ENCODE measurements at regions not wholly inside any gene's neighbourhood (a gene's known extent, or its start where the extent isn't known, plus 50 kb on each side); places are given as distances from the start of the nearest gene placed in this dataset.
"Not testable (repeated sequence)": the region's sequence is repeated elsewhere in the genome, so short reads cannot be mapped to it uniquely, and the experiment has no call there.

DNA sequence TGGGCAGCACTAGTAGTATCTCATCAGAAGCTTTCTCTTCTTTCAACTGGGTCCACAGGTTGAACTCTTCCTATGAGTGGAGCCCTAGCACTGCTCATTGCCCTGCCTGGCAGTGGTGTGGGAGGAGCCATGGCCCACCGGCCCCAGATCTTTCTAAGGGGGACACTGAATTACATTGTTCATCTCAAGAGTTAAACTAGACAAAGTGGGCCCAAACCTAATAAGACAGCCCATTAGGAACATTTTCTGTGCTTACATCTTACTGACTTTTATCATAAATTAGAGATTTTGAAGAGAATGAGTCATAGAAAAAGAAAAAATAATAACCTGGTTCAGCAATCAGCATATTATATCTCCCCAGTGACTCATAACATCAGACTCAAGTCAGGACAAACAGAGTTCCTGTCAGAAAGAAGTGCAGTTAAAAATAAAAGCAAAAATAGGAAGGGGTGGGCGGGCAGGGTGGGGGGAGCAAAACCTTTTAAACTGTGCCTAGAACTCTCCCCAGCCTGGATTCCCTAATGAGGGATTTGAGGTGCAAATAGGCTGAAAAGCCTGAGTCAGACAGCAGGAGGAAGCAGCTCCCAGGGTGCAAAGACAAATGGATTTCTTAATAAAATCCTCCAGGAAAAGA is 161.6 kb upstream of the TRIB2 start:
- peak overlapping the region; percentile 41 for H3K4me2 ChIP-seq
- no peaks in the 10 kb centered on the region for H4K20me1 ChIP-seq
- TF ChIP-seq Cebpa-rat (IDR thresholded peaks at IDR 0.05): no peak
- H3K27me3 ChIP-seq: no peaks in the 10 kb centered on the region
- peaks cover 4% of the 10 kb centered on the region; the same call in 1 of the 2 replicates for H3K9me3 ChIP-seq
- H3K9ac ChIP-seq: no peak overlapping the region
- no peaks in the 10 kb centered on the region for H3K36me3 ChIP-seq
- peaks cover 17% of the 10 kb centered on the region for H3K4me1 ChIP-seq
- peak overlapping the region; percentile 11; the same call in 1 of the 2 replicates for H3K27ac ChIP-seq
- no peak overlapping the region for H3K4me3 ChIP-seq

DNA sequence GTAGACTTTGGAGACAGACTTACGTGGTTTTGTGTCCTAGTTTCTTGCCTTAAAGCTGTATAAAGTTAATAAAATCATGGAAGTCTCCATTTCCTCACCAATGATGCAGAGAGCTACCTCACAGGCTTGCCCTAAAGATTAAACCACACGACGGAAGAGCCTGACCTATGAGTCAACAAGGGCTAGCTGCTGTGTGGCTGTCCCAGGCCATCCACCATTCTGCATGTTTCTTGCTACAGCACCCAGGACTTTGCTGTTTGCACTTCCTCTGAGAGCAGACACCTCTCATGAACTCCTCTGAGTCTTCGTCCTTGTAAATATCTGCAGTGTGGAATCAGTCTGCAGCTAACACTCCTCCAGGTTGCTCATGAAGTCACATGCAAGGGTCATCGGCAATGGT is 160.0 kb upstream of the TRIB2 start:
- no peaks in the 10 kb centered on the region for H3K9me3 ChIP-seq
- no peak overlapping the region for H3K4me2 ChIP-seq
- no peaks in the 10 kb centered on the region for H3K27me3 ChIP-seq
- H4K20me1 ChIP-seq: no peaks in the 10 kb centered on the region
- H3K27ac ChIP-seq: no peak overlapping the region
- H3K4me3 ChIP-seq: no peak overlapping the region
- H3K4me1 ChIP-seq: peaks cover 17% of the 10 kb centered on the region
- H3K36me3 ChIP-seq: no peaks in the 10 kb centered on the region
- no peak overlapping the region for H3K9ac ChIP-seq
- TF ChIP-seq Cebpa-rat (IDR thresholded peaks at IDR 0.05): no peak

DNA sequence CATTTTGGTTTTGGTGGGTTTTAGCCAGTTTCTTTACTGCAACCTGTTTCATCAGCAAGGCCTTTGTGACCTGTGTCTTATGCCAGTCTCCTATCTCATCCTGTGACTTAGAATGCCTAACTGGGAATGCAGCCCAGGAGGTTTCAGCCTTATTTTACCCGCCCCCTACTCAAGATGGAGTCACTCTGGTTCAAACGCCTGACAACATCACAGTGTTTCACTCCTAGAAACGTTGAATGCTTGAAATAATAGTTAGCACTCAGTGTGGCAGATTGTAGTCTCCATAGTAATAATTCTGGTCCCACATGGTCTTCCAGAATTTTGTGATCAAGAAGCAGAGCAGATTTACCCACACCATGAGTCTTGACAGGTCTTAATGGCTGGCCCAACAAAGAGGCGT is 159.0 kb upstream of the TRIB2 start:
- Histone ChIP-seq H3K9ac (no peak overlapping the region), H3K4me1 (peaks cover 17% of the 10 kb centered on the region), H3K27me3 (no peaks in the 10 kb centered on the region), H3K9me3 (no peaks in the 10 kb centered on the region), H4K20me1 (no peaks in the 10 kb centered on the region), H3K36me3 (no peaks in the 10 kb centered on the region), H3K4me3 (no peak overlapping the region), H3K27ac (no peak overlapping the region), H3K4me2 (no peak overlapping the region)
- no peak for TF ChIP-seq Cebpa-rat (IDR thresholded peaks at IDR 0.05)

DNA sequence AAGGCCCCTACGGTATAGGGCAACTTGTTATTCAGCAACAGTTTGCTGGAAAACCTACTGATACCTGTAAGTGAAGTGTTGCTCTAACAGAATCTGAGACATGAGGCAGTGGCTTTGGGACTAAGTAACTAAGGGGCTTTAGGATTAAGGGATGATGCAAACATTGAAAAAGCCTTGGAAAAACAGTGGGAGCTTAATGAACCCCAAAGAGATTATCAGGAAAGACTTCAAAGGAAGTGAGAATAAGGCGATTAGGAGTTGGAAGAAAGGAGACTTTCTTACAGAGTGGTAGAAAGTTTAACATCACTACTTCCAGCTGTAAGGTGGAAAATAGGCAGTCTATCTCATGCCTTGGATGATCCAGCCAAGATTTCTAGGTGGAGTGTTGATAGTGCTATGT is 158.2 kb upstream of the TRIB2 start:
- H3K4me2 ChIP-seq: no peak overlapping the region
- no peaks in the 10 kb centered on the region for H4K20me1 ChIP-seq
- H3K9me3 ChIP-seq: no peaks in the 10 kb centered on the region
- no peak overlapping the region for H3K9ac ChIP-seq
- TF ChIP-seq Cebpa-rat (IDR thresholded peaks at IDR 0.05): no peak
- H3K27me3 ChIP-seq: no peaks in the 10 kb centered on the region
- peaks cover 17% of the 10 kb centered on the region for H3K4me1 ChIP-seq
- H3K27ac ChIP-seq: no peak overlapping the region
- no peak overlapping the region for H3K4me3 ChIP-seq
- no peaks in the 10 kb centered on the region for H3K36me3 ChIP-seq

DNA sequence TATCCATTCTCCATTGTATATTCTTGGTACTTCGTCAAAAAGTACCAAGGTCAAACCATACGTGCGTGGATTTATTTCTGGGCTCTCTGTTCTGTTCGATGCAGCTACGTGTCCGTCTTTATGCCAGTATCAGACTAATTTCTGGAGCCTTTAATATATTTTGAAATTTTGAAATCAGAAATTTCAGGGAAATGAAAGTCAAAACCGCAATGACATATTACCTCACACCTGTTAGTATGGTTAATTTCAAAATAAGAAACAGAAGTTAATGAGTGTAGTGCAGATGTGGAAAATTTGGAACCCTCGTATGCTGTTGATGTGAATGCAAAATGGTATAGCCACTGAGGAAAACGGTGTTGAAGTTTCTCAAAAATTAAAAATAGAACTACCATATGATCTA is 156.1 kb upstream of the TRIB2 start:
- no peaks in the 10 kb centered on the region for H3K27me3 ChIP-seq
- H3K36me3 ChIP-seq: no peaks in the 10 kb centered on the region
- H3K4me1 ChIP-seq: peaks cover 3% of the 10 kb centered on the region
- no peaks in the 10 kb centered on the region for H4K20me1 ChIP-seq
- no peak overlapping the region for H3K27ac ChIP-seq
- H3K4me2 ChIP-seq: no peak overlapping the region
- TF ChIP-seq Cebpa-rat (IDR thresholded peaks at IDR 0.05): no peak
- no peak overlapping the region for H3K4me3 ChIP-seq
- H3K9ac ChIP-seq: no peak overlapping the region
- H3K9me3 ChIP-seq: no peaks in the 10 kb centered on the region

GRCh38 chr2:12567411-12567810 is 149.3 kb upstream of the TRIB2 start:
- Histone ChIP-seq H3K4me1 (peaks cover 6% of the 10 kb centered on the region; the same call in 1 of the 2 replicates), H3K9me3 (no peaks in the 10 kb centered on the region), H3K36me3 (no peaks in the 10 kb centered on the region), H3K4me2 (no peak overlapping the region), H3K4me3 (no peak overlapping the region), H3K9ac (no peak overlapping the region), H4K20me1 (no peaks in the 10 kb centered on the region), H3K27ac (no peak overlapping the region), H3K27me3 (no peaks in the 10 kb centered on the region)
- TF ChIP-seq Cebpa-rat (IDR thresholded peaks at IDR 0.05): no peak

DNA sequence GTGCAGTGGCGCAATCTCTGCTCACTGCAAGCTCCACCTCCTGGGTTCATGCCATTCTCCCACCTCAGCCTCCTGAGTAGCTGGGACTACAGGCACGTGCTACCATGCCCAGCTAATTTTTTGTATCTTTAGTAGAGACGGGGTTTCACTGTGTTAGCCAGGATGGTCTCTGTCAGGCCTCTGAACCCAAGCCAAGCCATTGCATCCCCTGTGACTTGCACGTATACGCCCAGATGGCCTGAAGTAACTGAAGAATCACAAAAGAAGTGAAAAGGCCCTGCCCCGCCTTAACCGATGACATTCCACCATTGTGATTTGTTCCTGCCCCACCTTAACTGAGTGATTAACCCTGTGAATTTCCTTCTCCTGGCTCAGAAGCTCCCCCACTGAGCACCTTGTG is 147.2 kb upstream of the TRIB2 start:
- H3K4me3 ChIP-seq, H3K36me3 ChIP-seq, H3K4me1 ChIP-seq, H3K9ac ChIP-seq, H3K9me3 ChIP-seq, H4K20me1 ChIP-seq, H3K27ac ChIP-seq, H3K4me2 ChIP-seq, H3K27me3 ChIP-seq: not testable (repeated sequence)

GRCh38 chr2:12569929-12570328 is 146.8 kb upstream of the TRIB2 start:
- not testable (repeated sequence) for H3K9me3 ChIP-seq, H3K27ac ChIP-seq

GRCh38 chr2:12577091-12577490 is 139.6 kb upstream of the TRIB2 start:
- H3K27me3 ChIP-seq: no peaks in the 10 kb centered on the region
- no peak for TF ChIP-seq Cebpa-rat (IDR thresholded peaks at IDR 0.05)
- no peaks in the 10 kb centered on the region for H3K4me1 ChIP-seq

More at GRCh38 chr2:12569929-12570328, 146.8 kb upstream of the TRIB2 start:
- H3K36me3 ChIP-seq, H3K9ac ChIP-seq, H4K20me1 ChIP-seq, H3K4me1 ChIP-seq, H3K27me3 ChIP-seq, H3K4me2 ChIP-seq, H3K4me3 ChIP-seq: not testable (repeated sequence)

GRCh38 chr2:12577567-12578253 is 139.0 kb upstream of the TRIB2 start:
- Histone ChIP-seq H3K9me3 (no peaks in the 10 kb centered on the region), H4K20me1 (no peaks in the 10 kb centered on the region), H3K9ac (no peak overlapping the region), H3K4me1 (no peaks in the 10 kb centered on the region), H3K27me3 (no peaks in the 10 kb centered on the region), H3K4me3 (no peak overlapping the region), H3K27ac (no peak overlapping the region), H3K4me2 (no peak overlapping the region), H3K36me3 (no peaks in the 10 kb centered on the region)
- no peak for TF ChIP-seq Cebpa-rat (IDR thresholded peaks at IDR 0.05)

More at GRCh38 chr2:12577091-12577490, 139.6 kb upstream of the TRIB2 start:
- no peak overlapping the region for H3K4me3 ChIP-seq
- no peak overlapping the region for H3K9ac ChIP-seq
- H3K9me3 ChIP-seq: no peaks in the 10 kb centered on the region
- no peak overlapping the region for H3K4me2 ChIP-seq
- H3K27ac ChIP-seq: no peak overlapping the region
- H4K20me1 ChIP-seq: no peaks in the 10 kb centered on the region
- no peaks in the 10 kb centered on the region for H3K36me3 ChIP-seq
